ENCODE measurements at regions not wholly inside any gene's neighbourhood (a gene's known extent, or its start where the extent isn't known, plus 50 kb on each side); places are given as distances from the start of the nearest gene placed in this dataset.

- TF ChIP-seq CTCF (conservative IDR thresholded peaks at IDR 0.05; ENCODE audit: low read depth, low read length) (no peak), EZH2 (IDR thresholded peaks at IDR 0.05; ENCODE audit: borderline replicate concordance, low read depth, low read length, poor library complexity, severe bottlenecking) (no peak)
Measured at GRCh38 chr17:72343911-72344310, 223.1 kb downstream of the SOX9 start.

Data from A673 (cell line).